SIG-M5 treated with dmso at 0.1 percent for 504 hours (cell line): ENCODE measurements at regions not wholly inside any gene's neighbourhood (a gene's known extent, or its start where the extent isn't known, plus 50 kb on each side); places are given as distances from the start of the nearest gene placed in this dataset.
A peak's percentile ranks its signal among the peaks of the same experiment; 100 is the strongest.

Source experiments
- DNase-seq: peaks from one replicate; lab custom pipeline; 2025; ENCODE audit not compliant: unreplicated experiment; lab: John Stamatoyannopoulos, UW

DNA sequence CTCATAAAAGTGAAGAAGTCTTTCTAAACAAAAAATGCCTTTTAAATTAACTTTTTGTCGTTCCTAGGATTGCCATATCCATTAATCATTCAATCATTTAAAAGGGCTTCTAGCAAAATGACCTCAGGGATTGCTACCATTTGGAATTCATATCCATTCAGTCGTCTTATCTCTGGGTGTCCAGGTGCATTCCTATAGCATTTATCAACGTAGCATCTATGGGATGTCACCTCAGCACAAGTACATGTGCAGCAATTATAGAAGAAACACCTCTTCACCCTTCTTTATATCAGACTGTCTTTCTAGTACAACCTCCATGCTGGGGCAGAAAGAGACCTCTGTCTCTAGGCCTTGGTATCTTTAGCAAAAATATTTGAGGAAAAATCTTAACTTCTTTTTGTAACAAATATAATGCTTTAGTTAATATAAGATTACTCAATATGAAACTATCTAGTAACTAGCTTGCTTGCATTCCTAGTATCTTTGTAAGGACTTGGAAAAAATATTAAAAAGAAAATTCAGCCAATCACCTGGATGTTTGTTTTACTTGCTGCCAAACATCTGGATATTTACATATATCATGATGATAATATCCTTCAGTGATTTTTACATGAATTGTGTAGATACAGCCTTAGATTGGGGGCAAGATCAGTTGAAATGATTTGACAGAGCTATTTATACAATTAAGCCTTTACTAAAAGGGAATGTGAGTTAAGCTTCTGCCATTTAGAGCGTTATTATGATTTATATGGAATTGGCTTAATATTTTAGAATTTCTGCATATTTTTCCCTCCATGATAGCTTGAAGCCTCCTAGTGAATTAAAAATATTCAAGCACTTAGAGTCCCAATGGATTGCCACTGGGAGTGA is 356.8 kb downstream of the HDGFL1 start:
- no peak for DNase-seq

DNA sequence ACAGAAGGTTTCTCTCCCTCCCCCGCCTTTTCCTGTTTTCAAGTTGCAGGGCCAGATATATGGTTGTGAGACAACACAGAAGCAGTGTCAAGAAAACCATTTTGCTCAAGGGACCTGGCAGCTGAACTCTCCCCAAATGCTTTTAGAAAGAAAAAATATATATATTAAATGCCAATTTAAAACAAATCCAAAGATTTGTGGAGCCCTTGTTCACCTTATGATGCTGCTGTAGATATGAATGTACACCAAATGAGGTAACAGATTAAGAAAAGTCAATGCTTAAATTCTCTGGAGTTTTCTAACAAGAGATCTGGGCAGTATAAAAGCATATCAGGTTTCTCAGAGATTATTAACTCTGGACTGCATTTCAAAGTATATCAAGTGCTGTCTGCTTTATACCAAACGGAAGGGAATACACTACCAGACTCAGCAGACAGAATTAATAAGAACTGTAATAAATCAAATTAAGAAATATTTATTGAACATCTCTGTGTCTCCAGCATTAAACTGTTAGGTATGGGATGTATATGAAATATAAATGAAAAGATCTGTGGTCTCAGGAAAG is 357.5 kb downstream of the HDGFL1 start:
- DNase-seq, result no peak

GRCh38 chr6:22928775-22929174 is 359.4 kb downstream of the HDGFL1 start:
- DNase-seq, result no peak

GRCh38 chr6:22929311-22929985 is 360.1 kb downstream of the HDGFL1 start:
- peak; percentile 8 for DNase-seq

- peak; percentile 24 for DNase-seq
Measured at GRCh38 chr6:22940581-22941290, 371.4 kb downstream of the HDGFL1 start.

- no peak for DNase-seq
Measured at GRCh38 chr6:22942403-22942802, 373.0 kb downstream of the HDGFL1 start.

- no peak for DNase-seq
Measured at GRCh38 chr6:22943327-22943726, 374.0 kb downstream of the HDGFL1 start.

DNA sequence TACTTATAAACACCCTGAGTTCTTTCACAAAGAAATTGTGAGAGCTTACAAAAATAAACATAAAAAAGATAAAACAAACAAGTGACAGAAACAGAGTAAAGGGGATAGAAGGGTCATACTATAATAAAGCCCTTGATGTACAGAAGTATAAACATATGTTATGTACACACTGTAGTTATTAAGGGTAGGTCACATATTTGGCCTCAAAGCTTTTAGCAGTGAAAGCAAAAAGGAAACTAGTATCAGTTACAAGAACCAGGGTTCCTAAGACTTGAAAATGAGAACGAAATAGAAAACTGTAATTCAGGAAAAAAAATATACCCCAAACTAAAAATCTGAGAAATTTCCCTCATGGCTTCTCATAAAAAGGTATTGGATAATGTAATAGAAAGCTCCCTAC is 380.6 kb downstream of the HDGFL1 start:
- no peak for DNase-seq

DNA sequence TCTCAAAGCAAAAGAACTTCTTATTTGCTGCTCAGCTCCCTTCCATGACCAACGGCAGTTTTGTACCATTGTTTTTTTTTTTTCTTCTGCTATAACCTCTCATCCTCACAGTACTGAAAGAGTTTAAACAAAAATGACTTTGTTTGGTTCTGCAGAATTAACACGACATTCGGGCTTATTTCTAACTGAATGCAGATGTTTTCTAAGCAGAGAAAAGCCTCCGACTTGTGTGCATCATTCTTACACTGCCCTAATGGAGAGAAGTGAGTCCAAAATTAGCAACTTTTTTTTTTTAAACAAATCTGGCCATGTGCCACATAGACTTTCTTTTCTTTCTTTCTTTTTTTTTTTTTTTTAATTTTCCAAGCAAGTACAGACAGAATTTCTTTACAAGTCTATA is 382.7 kb downstream of the HDGFL1 start:
- DNase-seq, result no peak

DNA sequence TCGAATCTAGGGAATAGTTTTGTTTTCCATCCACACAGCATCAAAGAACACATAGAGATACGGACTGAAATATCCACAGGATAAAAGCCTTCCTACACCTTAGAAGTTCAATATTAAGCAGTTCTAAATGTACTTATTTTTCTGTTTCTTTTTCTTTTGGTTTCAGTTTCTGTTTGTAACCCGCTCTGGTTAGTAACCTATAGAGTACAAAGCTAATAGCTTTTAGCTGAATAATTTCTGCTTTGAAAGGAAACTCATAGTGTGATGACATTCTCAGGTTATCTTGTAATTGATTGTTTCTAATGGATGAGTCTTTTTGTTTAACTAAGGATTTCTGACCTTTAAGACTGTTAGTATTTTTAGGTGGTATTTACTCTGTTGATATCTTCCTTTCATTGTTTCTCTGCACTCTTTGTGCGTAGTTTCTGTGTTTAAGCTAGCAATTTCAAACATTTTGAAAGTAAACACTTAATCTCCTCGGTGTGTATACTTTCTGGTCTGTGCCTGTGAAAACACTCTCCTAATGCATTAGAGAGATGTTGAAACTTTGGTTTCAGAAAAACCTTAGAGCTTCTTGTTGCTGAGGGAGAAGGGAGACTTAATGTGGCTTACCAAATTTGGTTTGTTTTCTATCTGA is 385.5 kb downstream of the HDGFL1 start:
- no peak for DNase-seq

DNA sequence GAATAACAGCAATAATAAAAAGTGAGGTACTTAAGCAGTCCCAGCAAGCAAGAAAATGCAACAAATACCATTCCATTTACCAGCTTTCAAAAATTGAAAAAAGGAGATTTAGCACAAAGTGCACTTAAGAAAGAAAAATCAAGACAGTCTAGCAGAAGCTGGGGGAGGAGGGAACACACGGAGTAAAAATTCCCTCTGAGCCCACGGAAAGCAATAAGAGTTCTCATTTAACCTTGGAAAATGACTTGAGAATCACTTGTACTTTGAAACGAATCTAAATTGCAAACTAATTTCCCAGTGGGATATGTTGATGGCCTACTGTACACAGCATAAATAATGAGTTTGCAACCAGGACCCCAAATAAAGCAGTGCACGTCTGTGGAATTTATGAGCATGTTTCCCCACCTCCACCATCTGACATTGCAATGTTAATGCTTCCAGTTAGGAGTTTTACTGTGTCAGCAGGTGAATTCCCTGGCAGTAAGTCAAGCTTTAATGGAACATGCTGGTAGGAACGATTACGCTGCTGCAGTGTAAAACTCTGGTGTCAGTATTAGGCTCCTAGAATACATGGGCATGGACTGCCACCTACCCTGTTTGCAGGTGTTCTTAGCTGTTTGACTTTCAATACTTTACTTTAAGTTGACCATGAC is 386.8 kb downstream of the HDGFL1 start:
- no peak for DNase-seq

- no peak for DNase-seq
Measured at GRCh38 chr6:22958677-22959076, 389.3 kb downstream of the HDGFL1 start.

- no peak for DNase-seq
Measured at GRCh38 chr6:22959571-22959970, 390.2 kb downstream of the HDGFL1 start.

GRCh38 chr6:22964334-22964733 is 395.0 kb downstream of the HDGFL1 start:
- DNase-seq, result no peak

- DNase-seq, result no peak
Measured at GRCh38 chr6:22965889-22966288, 396.5 kb downstream of the HDGFL1 start.

DNA sequence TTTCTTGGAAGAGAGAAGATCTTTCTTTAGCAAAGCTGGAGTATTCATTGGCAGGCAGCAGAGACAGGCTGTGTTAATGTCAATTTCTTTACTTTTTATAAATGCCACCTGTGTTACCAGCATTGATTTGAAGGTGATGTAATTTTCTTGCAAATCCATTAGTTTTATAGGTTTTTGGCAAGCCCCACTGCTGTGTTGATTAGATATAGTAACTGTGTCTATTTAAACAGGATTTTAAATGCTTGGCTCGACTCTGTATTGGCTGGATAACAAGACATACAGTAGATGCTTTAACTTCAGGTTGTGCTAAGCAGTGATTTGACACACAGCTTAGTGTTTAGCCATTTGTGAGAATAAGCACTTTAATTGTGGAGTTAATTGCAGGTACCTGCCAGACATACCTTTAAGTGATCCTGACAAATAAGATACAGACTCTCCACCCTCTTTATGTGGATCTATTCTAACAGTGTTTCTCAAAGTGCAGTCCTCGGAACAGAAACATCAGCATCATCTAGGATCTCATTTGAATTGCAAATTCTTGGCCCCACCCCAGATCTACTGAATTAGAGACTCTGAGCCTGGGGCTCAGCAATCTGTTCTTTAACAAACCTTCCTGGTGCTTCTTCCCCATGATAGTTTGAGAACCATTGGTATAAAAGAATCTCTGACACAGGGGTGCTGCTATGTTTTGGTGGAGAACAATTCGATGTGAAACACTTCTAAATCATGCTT is 397.5 kb downstream of the HDGFL1 start:
- DNase-seq, result no peak

DNA sequence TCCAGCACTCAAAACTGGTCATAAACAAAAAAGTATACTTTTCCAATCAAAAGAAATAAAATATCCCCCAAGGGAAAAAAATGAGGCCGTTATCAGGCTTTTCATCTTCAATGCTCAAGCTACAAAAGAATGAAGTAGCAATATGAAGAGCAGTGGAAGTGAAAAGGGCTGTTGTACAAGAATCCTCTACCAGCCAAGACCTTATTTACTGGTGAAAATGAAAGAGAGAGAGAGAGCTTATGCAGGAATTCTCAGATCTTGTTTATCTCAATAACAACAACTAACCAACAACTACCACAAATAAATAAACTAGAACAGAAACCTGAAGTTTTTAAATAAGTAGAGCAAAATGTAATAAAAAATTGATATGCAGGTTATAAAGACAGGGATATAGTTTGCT is 400.6 kb downstream of the HDGFL1 start:
- no peak for DNase-seq

GRCh38 chr6:22972771-22973170 is 403.4 kb downstream of the HDGFL1 start:
- DNase-seq, result no peak

GRCh38 chr6:22975079-22975478 is 405.7 kb downstream of the HDGFL1 start:
- DNase-seq, result no peak

GRCh38 chr6:22980446-22980845 is 411.1 kb downstream of the HDGFL1 start:
- DNase-seq, result no peak
